HepG2 (cell line): ENCODE measurements at regions not wholly inside any gene's neighbourhood (a gene's known extent, or its start where the extent isn't known, plus 50 kb on each side); places are given as distances from the start of the nearest gene placed in this dataset.
"Not testable (repeated sequence)": the region's sequence is repeated elsewhere in the genome, so short reads cannot be mapped to it uniquely, and the experiment has no call there.

Experiments
- ATAC-seq: fragments of 200-7000 bp; cut with Tn5 transposase; 3 replicates; pipeline ENCODE4 v1.9.1; 2020; ENCODE audit warnings: mild to moderate bottlenecking, moderate library complexity
- BruUV-seq: library from RNA; stranded (reverse); fragments of 400-500 nt; replicated peaks from 2 replicates; lab custom pipeline; 2021; lab: Mats Ljungman, UMichigan
- CTCF ChIA-PET: fragments of 300-600 bp; formaldehyde crosslinking; extraction: SDS; loops from one replicate; lab custom pipeline; 2021; ENCODE audit warnings: low total read pairs, inconsistent platforms, low intra/inter-chr PET ratio; lab: Yijun Ruan, JAX
- POLR2A ChIA-PET: fragments of 350-600 bp; sonication (Branson Sonifier 250); formaldehyde crosslinking; loops from one replicate; lab custom pipeline; 2020; ENCODE audit warnings: antibody characterized with exemption, inconsistent platforms; lab: Yijun Ruan, JAX
- DNase-seq: peaks from one replicate; pipeline ENCODE4 v3.0.0-alpha.2; 2015; ENCODE audit warnings: low spot score
- FAIRE-seq: peaks from 3 replicates; lab custom pipeline; 2011; peaks lifted over from hg19 to GRCh38; lab: Jason Lieb, UNC
- H2AFZ ChIP-seq: one replicate; pipeline ENCODE4 v1.6.1; 2011; ENCODE audit warnings: low read length, inconsistent platforms
- H3K27ac ChIP-seq: fragments of 300-600 bp; 3 replicates; pipeline ENCODE4 v1.8.0; 2011; ENCODE audit warnings: mixed run types, mild to moderate bottlenecking, mixed read lengths, low read length, inconsistent platforms; ENCODE audit not compliant: insufficient read depth; ENCODE audit errors: extremely low read length
- H3K27me3 ChIP-seq, 2 experiments: fragments of 200-600 bp in 1 of 2; 2 replicates in 1 of 2; 3 replicates in 1 of 2; pipeline versions ENCODE4 v1.6.0 to v1.8.0; 2011; ENCODE audit warnings: low read length in 2 of 2, mild to moderate bottlenecking in 2 of 2, moderate library complexity in 2 of 2, inconsistent platforms in 1 of 2; ENCODE audit not compliant: insufficient read depth in 2 of 2, control insufficient read depth in 1 of 2
- H3K36me3 ChIP-seq, 2 experiments: fragments of 200-600 bp in 1 of 2; replicated peaks in 1 of 2; 2 replicates in 1 of 2; 3 replicates in 1 of 2; pipeline versions ENCODE4 v1.5.1 to v1.8.0; 2011; ENCODE audit warnings: low read length in 2 of 2, inconsistent platforms in 1 of 2; ENCODE audit not compliant: insufficient read depth in 2 of 2, control insufficient read depth in 1 of 2
- H3K4me1 ChIP-seq: 2 replicates; pipeline ENCODE4 v1.5.1; 2012; ENCODE audit warnings: low read length, inconsistent platforms; ENCODE audit not compliant: insufficient read depth
- H3K4me2 ChIP-seq: 2 replicates; pipeline ENCODE4 v1.6.0; 2011; ENCODE audit warnings: low read depth, low read length, inconsistent platforms
- H3K4me3 ChIP-seq, 3 experiments: fragments of 200-600 bp in 1 of 3; sonication (generic), shearing (Covaris generic) in 1 of 3; replicated peaks in 1 of 3; 2 replicates each; pipeline ENCODE4 v1.5.1; 2011 to 2016; ENCODE audit warnings: low read length in 3 of 3, inconsistent platforms in 2 of 3, low read depth in 2 of 3, mild to moderate bottlenecking in 2 of 3, control low read depth in 1 of 3, mixed read lengths in 1 of 3; ENCODE audit not compliant: insufficient read depth in 1 of 3
- H3K79me2 ChIP-seq: one replicate; pipeline ENCODE4 v1.6.1; 2011; ENCODE audit warnings: low read length, inconsistent platforms; ENCODE audit not compliant: insufficient read depth
- H3K9ac ChIP-seq: 2 replicates; pipeline ENCODE4 v1.6.0; 2011; ENCODE audit warnings: mild to moderate bottlenecking, low read depth, low read length, inconsistent platforms; ENCODE audit not compliant: insufficient read depth
- H3K9me3 ChIP-seq: 2 replicates; pipeline ENCODE4 v1.5.1; 2012; ENCODE audit warnings: mild to moderate bottlenecking, low read length
- H4K20me1 ChIP-seq: 2 replicates; pipeline ENCODE4 v1.6.0; 2011; ENCODE audit warnings: inconsistent platforms, mild to moderate bottlenecking, low read length, moderate library complexity; ENCODE audit not compliant: insufficient read depth
- PAXIP1 ChIP-seq: sonication (generic); formaldehyde crosslinking; conservative IDR thresholded peaks from 2 replicates; pipeline ENCODE4 v1.4.0; 2020; ENCODE audit warnings: mild to moderate bottlenecking, missing genetic modification reagents, moderate library complexity
- TIGD3 ChIP-seq: sonication (generic); formaldehyde crosslinking; IDR thresholded peaks from 2 replicates; pipeline ENCODE4 v1.5.1; 2020; ENCODE audit warnings: mild to moderate bottlenecking, missing genetic modification reagents, borderline replicate concordance
- ZBTB34 ChIP-seq: sonication (generic); formaldehyde crosslinking; IDR thresholded peaks from 2 replicates; pipeline ENCODE4 v1.8.0; 2022; ENCODE audit warnings: mild to moderate bottlenecking, missing genetic modification reagents
- ZNF780A ChIP-seq: sonication (generic); formaldehyde crosslinking; IDR thresholded peaks from 2 replicates; pipeline ENCODE4 v1.8.0; 2022; ENCODE audit warnings: mild to moderate bottlenecking, missing genetic modification reagents, moderate library complexity
- WGBS: methylation state at CpG from one replicate; pipeline ENCODE4 v1.1.6; 2017; ENCODE audit warnings: low lambda C conversion rate; 5-methylcytosine and 5-hydroxymethylcytosine counted together
- in situ Hi-C: cut with HindIII; loops from 2 replicates; pipeline ENCODE4 v1.10.0; 2017; ENCODE audit warnings: low pct_unique_long_range_greater_than_20kb; ENCODE audit not compliant: extremely low pct_ligation_motif_present
- intact Hi-C: fragments of 100-400 bp; cut with micrococcal nuclease; formaldehyde crosslinking; loops from one replicate; pipeline ENCODE4 v1.10.0; 2022; ENCODE audit not compliant: unreplicated experiment

GRCh38 chr3:182651461-182651860, 141.8 kb upstream of the ATP11B start (continued):
- TF ChIP-seq PAXIP1 (CRISPR knock-in tag): peak; percentile 56; the same call in 1 of the 2 replicates
- TF ChIP-seq ZBTB34 (CRISPR knock-in tag): no peak
- TF ChIP-seq TIGD3: no peak
- no peak for TF ChIP-seq ZNF780A (CRISPR knock-in tag)
- TF ChIP-seq, all 625 proteins: peak for 22

- H4K20me1 ChIP-seq, H3K27me3 ChIP-seq, BruUV-seq, H3K9me3 ChIP-seq, in situ Hi-C loops, FAIRE-seq, ATAC-seq, H3K4me2 ChIP-seq, H3K79me2 ChIP-seq, DNase-seq, H3K27ac ChIP-seq, CTCF ChIA-PET, POLR2A ChIA-PET, H2AFZ ChIP-seq, H3K36me3 ChIP-seq, H3K9ac ChIP-seq, intact Hi-C loops, H3K4me3 ChIP-seq: not testable (repeated sequence)
- 100% methylated on average over 1 of the region's 1 CpG for WGBS
- H3K4me1 ChIP-seq: peaks cover 15% of the 10 kb centered on the region
Measured at GRCh38 chr3:182653065-182653464, 140.2 kb upstream of the ATP11B start.
